HG02763 (cell line): ENCODE measurements at regions not wholly inside any gene's neighbourhood (a gene's known extent, or its start where the extent isn't known, plus 50 kb on each side); places are given as distances from the start of the nearest gene placed in this dataset.

ENCODE experiments used
- ATAC-seq: cut with Tn5 transposase; IDR thresholded peaks from one replicate; pipeline ENCODE4 v1.9.1; 2021; ENCODE audit warnings: mild to moderate bottlenecking, moderate library complexity; ENCODE audit not compliant: unreplicated experiment

DNA sequence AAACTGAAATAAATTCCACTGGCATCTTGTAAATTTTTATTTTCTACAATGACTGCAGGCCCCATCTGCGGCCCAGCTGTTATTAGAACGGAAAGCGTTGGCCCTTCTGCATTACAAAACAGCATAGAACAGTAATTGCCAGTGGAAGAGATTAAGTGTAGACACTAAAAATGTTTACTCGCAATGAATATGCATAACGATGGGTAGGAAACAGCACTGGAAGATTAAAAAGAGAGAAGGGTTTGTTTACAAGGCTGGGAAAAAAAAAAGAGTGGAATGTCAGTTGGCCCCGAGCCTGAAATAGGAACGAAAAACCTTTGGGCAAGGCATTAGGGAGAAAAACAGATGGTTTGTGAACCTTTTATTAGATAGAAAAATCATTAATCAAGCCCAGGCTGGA, 275.9 kb upstream of the TCF4 start:
- no peak for ATAC-seq

DNA sequence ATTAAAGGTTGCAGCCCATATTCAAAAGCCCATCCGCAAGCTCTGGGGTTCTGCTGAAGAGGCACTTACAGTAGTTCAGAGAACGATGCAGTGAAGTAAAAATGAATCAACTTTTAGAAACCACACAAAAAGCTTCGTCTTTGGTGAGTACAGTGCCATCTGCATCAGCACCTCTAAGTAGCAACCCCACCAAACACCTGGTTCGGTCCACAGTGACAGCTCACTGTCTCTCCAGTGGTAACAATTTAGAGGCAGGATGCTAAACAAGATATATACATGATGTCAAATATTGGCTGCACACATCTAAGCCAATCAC, 275.4 kb upstream of the TCF4 start:
- ATAC-seq = no peak

DNA sequence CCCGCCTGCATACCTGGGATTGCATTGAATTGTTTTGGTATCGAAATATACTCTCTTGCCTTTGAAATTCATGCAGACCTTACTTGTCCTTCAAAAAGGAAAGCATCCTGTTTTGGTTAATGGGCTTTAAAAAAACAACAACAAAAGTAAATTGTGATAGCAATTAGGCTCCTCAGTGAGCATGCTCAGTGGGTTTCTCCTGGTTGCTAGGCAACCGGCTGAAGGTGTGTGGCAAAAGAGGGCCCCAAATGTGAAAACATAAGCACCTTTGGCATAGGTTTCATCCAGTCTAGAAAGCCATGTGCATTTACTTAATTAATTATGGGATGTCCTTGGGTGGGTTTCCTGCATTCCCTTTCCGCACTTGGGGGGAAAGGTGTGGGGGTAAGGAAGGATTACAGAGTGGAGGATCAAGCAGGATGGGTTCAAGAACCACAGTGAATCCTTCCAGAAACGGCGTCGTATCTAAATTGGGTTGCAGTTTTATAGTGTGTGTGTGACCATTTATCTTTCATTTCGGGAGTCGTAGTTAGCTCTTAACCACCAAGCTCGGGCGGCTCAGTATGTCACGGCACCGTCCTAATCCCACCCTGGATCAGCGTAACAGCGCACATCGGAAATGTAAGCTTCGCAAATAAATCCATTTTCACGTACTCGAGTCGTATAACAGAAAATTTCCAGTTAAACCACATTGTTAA, 274.9 kb upstream of the TCF4 start:
- no peak for ATAC-seq

DNA sequence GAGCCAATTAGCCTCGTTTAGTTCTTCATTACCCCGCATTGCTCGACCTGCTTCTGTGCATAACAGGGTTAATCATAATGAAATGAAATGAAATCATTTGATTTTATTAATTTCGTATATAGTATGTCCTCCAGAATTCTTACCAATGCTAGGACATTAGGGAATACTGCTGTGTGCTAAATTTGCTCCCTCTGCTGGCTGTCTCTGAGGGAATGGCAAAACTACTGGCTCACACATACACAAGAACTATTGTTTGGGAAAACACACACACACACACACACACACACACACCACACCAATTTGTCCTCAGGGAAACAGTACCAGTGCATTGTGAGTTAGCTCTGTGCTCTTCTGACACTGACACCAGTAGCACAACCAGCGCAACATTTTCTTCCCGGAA, 273.3 kb upstream of the TCF4 start:
- ATAC-seq = no peak

DNA sequence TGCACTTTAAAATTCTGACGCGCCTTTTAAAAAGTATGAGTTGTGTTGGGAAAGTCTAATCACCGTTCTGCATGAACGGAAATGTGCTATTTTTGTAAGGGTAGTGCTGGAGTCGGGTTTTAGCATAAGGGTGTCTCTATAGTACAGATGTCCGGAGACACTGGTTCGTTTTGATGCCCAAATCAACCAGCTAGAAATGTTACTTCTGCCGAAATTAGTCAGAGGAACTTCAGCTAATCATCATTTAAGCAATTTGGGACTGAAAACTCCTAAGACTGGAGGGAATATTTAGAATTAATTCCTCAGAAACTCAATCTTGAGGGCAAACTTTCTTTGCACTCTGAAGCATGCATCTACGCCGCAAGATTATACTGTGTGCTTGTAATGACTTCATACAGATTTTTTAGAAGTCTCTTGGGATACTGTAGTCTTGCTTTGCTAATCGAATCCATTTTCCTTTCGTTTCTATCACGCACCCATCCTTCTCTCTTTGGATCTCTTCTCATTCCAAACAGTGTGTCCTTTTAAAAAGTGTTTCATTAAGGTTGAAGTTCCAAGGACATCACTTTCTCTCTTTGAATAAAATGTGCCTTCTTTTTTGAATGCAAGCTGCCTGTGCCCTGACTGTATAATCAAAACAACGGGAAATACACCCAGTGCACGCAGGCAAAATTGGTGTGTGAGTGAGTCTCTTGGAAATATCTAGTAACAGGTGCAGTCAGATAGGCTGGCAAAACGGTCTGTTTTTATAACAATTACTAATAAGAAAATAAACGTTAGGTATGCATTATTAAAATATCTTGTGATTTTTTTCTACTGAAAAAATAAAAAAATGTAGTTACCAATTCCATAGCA, 270.9 kb upstream of the TCF4 start:
- ATAC-seq = no peak

DNA sequence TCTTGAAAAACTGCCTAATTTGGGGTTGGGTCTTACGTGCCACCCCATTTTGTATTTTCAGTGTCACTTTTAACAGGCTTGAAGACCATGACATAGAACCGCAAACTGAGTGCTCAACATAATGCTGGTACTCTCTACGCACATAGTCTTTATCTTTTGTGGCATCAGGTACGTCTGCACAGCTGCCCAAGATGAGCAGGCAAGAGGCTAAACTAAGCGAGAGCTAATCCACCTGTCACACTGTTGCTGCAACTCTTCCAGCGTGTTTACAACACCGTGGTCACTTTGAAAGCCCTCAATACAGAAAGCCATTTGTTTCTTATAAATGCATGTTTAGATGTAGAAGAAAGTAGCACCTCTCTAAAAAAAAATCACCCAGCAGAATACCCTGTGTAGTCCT, 270.0 kb upstream of the TCF4 start:
- no peak for ATAC-seq

DNA sequence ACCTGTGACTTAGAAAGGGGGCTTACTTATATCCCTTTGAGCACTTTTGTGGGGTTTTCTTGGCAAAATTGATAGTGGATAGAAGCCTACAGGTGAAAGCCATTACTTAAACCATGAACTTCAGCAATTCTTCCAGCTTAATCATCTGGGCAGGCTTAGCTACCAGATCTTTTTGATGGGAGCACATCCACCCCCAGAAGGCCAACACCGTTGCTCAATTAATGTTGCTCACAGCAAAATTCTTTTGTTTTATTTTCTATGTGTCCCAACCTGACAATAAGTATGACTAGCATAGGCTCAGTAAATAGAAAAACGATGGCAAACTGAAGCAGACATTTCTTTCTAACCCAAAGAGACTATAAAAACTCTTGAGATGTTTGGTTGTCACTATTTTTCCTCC, 269.4 kb upstream of the TCF4 start:
- ATAC-seq = no peak

- no peak for ATAC-seq
Measured at GRCh38 chr18:55856679-55857078, 268.7 kb upstream of the TCF4 start.

- no peak for ATAC-seq
Measured at GRCh38 chr18:55856229-55856628, 268.2 kb upstream of the TCF4 start.

- ATAC-seq = no peak
Measured at GRCh38 chr18:55853268-55853667, 265.3 kb upstream of the TCF4 start.

DNA sequence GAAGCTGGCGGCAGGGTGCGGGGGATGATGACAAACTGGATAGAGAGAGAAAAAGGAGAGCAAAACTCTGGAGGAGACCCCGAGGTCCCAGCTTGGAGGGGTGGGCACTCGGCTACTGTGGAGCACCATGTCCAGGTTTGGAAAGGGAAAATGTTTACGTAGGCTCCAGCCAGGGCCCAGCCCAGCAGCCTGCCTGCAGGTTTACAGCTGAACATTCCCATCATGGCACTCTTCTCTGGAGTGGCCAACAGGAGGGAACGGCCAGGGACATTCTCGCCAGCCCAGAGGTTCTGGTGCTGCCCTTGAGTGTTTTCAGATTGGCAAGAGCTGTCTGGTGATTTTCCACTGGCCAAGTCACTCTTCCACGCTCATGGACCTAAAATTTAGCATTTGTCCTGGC, 262.9 kb upstream of the TCF4 start:
- no peak for ATAC-seq

GRCh38 chr18:55849391-55849790, 261.4 kb upstream of the TCF4 start:
- no peak for ATAC-seq

- no peak for ATAC-seq
Measured at GRCh38 chr18:55847960-55848359, 260.0 kb upstream of the TCF4 start.

- no peak for ATAC-seq
Measured at GRCh38 chr18:55845221-55845620, 257.2 kb upstream of the TCF4 start.

DNA sequence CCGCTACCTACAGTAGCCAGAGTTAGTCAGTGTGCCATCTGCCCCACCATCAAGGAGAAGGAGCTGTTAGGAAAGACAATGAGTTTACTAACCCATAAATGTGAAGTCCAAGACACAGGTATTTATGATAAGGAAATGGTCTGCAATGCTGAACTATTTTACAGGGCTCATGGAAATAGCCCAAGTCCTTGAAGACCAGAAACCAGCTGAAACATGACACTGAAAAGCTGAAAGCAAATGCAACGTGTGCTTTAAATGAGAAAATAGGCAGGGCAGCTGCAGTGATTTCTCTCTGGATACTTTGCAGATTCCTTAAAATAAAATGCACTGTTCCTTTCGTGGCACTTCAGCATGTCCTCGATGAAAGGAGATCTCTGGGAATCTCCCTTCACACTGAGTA, 256.4 kb upstream of the TCF4 start:
- ATAC-seq = no peak

DNA sequence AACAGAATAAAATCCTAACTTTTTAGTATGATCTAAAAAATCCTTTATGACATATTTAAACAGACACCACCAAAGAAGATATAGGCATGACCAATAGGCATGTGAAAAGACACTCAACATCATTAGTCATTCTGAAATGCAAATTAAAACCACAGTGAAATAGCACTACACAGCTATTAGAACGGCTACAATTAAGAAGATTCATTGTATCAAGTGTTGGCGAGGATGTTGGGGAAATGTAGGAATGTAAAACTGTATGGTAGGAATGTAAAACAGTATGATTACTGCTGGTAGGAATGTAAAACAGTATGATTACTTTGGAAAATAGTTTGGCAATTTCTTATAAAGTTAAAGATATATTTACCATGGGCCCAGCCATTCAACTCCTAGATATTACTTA, 253.3 kb upstream of the TCF4 start:
- no peak for ATAC-seq

- ATAC-seq = no peak
Measured at GRCh38 chr18:55840601-55841170, 252.7 kb upstream of the TCF4 start.

GRCh38 chr18:55839343-55839742, 251.4 kb upstream of the TCF4 start:
- no peak for ATAC-seq

DNA sequence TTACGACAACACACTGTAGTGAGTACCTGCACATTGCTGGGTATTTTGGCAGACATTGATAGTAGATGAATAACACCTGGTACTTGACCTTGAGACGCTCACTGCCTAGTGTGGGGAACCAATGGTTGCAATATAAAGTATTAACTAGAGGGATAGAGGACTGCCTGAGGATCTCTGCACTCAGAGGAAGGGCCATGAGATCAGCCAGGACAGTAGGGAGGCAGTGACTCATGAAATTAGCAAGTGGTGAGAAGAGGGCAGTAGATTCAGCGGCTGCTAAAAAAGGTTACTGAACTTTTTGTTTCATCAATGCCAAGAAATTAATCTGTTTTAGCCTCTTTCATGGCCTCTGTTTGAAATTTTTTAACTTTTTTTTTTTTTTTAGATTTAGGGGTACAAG, 250.8 kb upstream of the TCF4 start:
- no peak for ATAC-seq

DNA sequence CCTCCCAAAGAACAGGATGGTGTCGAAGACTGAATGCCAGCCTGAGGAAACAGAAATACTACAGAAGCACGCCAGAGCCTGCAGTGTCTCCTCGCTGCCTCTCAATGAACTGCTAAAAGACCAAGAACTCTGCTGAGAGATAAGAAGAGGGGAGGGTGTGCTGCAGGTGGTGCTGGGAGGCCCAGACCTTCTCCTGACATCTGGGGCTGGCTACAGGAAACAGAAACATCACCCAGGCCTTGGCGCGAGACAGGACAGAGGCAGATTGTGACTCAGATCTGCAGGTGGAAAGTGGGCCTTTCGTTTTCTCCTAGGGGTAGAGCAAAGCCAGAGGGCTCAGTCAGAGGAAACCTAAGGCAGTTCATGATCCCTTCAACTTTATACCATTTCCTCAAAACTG, 250.3 kb upstream of the TCF4 start:
- ATAC-seq = no peak

GRCh38 chr18:55833543-55833942, 245.6 kb upstream of the TCF4 start:
- ATAC-seq = no peak

- ATAC-seq = no peak
Measured at GRCh38 chr18:55830544-55830943, 242.6 kb upstream of the TCF4 start.
